Nephron progenitor cell (in vitro differentiated cells): ENCODE measurements at regions not wholly inside any gene's neighbourhood (a gene's known extent, or its start where the extent isn't known, plus 50 kb on each side); places are given as distances from the start of the nearest gene placed in this dataset.

ENCODE experiments used
- DNase-seq: peaks from one replicate; pipeline ENCODE4 v3.0.0; 2021
- H3K27ac Mint-ChIP-seq: 2 replicates; pipeline ENCODE4 v1.8.0; 2021; ENCODE audit warnings: mild to moderate bottlenecking, moderate library complexity, mixed read lengths
- H3K27me3 Mint-ChIP-seq: 2 replicates; pipeline ENCODE4 v1.8.0; 2021; ENCODE audit warnings: mild to moderate bottlenecking, low read depth, mixed read lengths; ENCODE audit not compliant: poor library complexity
- H3K36me3 Mint-ChIP-seq: 2 replicates; pipeline ENCODE4 v1.8.0; 2021; ENCODE audit warnings: low read depth, mixed read lengths
- H3K4me1 Mint-ChIP-seq: 2 replicates; pipeline ENCODE4 v1.8.0; 2021; ENCODE audit warnings: mixed read lengths
- H3K4me3 Mint-ChIP-seq: 2 replicates; pipeline ENCODE4 v1.8.0; 2021; ENCODE audit warnings: mild to moderate bottlenecking, moderate library complexity, mixed read lengths
- H3K9me3 Mint-ChIP-seq: 2 replicates; pipeline ENCODE4 v1.8.0; 2021; ENCODE audit warnings: mild to moderate bottlenecking, moderate library complexity, mixed read lengths
- CTCF ChIP-seq: fragments of 200-600 bp; sonication (generic); IDR thresholded peaks from 2 replicates; pipeline ENCODE4 v1.5.0; 2021; ENCODE audit warnings: antibody characterized with exemption

- peak overlapping the region; percentile 48 for H3K27ac Mint-ChIP-seq
- TF ChIP-seq CTCF, result no peak
- H3K27me3 Mint-ChIP-seq, result no peaks in the 10 kb centered on the region
- H3K9me3 Mint-ChIP-seq, result peaks cover 13% of the 10 kb centered on the region
- H3K36me3 Mint-ChIP-seq, result peaks cover 5% of the 10 kb centered on the region
- no peak overlapping the region for H3K4me3 Mint-ChIP-seq
- peaks cover 16% of the 10 kb centered on the region for H3K4me1 Mint-ChIP-seq
- no peak for DNase-seq
Observed at GRCh38 chr4:123786920-123787319, 390.3 kb downstream of the SPRY1 start.

DNA sequence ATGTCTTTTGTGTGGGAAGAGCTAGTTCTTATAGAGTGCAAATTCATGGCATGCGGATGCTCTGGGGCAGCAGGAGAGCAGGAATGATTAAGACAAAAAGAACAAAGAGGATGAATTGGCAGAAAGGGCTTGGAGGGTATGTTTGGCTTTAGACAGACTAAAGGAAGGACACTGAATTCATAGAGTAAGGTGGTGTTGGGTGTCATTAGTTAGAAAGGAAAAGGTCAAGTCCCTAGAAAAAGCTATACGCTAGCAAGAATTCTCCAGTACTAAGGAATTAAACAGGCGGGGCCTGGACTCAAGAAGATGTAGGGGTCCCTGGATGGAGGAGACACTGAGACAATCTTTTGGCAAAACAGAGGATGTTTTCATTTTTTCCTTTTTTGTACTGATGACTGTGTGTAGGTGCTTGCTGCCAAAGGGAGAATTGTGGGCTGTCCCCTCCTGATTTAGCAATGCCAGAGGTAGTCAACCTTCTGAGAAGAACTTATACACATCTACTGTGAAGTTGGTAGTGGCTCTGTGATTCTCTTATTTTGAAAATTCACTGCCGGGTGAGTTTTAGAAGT, 391.0 kb downstream of the SPRY1 start:
- Mint-ChIP-seq H3K27ac (peak overlapping the region; percentile 58), H3K27me3 (no peaks in the 10 kb centered on the region), H3K4me3 (no peak overlapping the region), H3K4me1 (peaks cover 16% of the 10 kb centered on the region), H3K9me3 (peaks cover 11% of the 10 kb centered on the region), H3K36me3 (peaks cover 6% of the 10 kb centered on the region)
- no peak for TF ChIP-seq CTCF
- DNase-seq, result no peak

DNA sequence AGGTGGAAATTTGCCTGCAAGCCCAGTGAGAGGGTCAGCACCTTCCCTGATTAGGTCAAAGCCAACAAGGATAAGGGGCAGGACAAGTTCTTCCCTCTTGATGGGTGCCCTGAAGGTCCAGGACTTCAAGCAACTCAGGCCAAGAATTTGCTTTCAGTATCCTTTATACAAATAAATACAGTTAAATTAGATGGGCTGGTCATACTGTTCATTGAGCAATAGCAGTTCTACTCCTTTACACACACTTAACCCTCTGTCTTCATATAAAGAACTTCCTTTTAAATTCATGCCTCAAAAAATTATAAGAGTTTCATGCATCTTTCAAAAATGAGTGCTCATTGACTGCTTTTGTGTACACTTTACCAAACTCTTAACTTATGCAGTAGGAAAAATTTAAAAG, 392.0 kb downstream of the SPRY1 start:
- H3K4me1 Mint-ChIP-seq, result peaks cover 16% of the 10 kb centered on the region
- H3K27ac Mint-ChIP-seq, result no peak overlapping the region
- peaks cover 16% of the 10 kb centered on the region for H3K36me3 Mint-ChIP-seq
- no peak for DNase-seq
- H3K27me3 Mint-ChIP-seq, result no peaks in the 10 kb centered on the region
- TF ChIP-seq CTCF, result no peak
- H3K9me3 Mint-ChIP-seq, result peaks cover 19% of the 10 kb centered on the region
- no peak overlapping the region for H3K4me3 Mint-ChIP-seq

DNA sequence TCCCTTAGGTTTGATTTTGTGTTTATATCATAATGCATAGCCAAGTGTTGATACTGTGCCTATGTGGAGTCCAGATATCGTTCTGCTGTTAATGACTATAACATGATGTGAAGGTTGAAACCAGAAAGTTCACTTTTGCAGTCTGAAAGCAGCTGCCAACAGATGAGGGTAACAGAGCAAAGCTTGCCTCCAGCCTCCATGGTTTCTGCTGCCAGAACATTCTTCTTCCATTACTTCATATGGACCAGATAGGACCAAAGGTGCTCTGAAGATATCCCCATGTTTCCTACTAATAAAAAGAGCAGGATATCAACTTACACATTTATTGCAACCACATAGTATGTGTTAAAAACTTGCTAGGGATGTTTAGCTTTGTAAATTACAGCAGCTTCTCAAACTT, 394.1 kb downstream of the SPRY1 start:
- Mint-ChIP-seq H3K36me3 (peaks cover 28% of the 10 kb centered on the region), H3K27me3 (no peaks in the 10 kb centered on the region), H3K27ac (no peak overlapping the region), H3K4me3 (no peak overlapping the region), H3K4me1 (peaks cover 16% of the 10 kb centered on the region), H3K9me3 (peaks cover 35% of the 10 kb centered on the region)
- DNase-seq, result no peak
- no peak for TF ChIP-seq CTCF

DNA sequence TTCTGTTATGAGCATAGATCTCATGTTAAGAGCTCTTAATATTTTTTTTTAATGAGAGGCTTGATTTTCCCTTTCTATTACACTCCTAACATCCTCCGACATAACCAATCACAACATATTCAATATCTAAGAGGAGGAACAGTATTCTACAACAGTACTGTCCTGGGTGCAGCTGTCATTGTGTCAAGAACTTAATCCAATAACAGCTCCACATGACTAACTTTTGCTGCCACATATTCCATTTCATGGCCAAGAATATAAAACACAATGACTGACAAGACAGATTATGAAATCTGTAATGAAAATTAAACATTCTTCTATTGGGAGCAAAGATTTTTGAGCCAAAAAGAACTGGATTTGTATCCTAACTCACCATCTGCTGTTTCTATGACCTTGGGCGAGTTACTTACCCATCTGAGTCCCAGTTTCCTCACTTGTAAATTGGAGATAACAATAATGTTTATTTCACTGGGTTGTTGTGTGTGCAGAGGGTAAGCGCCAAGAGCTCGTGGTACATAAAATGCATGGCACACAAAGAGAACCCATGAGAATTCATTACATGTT, 405.6 kb downstream of the SPRY1 start:
- Mint-ChIP-seq H3K36me3 (peaks cover 23% of the 10 kb centered on the region), H3K27ac (no peak overlapping the region), H3K4me3 (no peak overlapping the region), H3K27me3 (no peaks in the 10 kb centered on the region), H3K4me1 (peaks cover 13% of the 10 kb centered on the region), H3K9me3 (peaks cover 34% of the 10 kb centered on the region)
- no peak for DNase-seq
- no peak for TF ChIP-seq CTCF

DNA sequence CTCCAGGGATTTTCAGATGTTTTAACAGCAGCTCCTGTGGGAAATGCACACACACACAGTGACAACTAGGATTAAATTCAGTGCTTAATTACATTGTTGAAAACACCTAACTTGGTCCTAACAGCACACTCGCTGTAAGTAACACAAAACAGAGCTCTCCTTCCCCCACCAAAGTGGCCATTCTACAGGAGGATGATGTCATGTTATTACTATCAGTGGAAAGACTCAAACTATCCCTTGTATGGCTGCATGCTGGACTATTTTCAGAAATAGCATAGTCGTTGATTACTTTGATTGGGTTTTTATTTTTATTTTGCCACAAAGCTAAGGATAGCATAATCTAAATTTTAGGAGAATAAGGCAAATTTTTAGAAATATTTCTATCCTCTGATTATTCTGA, 406.3 kb downstream of the SPRY1 start:
- TF ChIP-seq CTCF, result no peak
- peaks cover 19% of the 10 kb centered on the region for H3K4me1 Mint-ChIP-seq
- H3K4me3 Mint-ChIP-seq, result no peak overlapping the region
- peaks cover 27% of the 10 kb centered on the region for H3K9me3 Mint-ChIP-seq
- DNase-seq, result no peak
- H3K27me3 Mint-ChIP-seq, result no peaks in the 10 kb centered on the region
- H3K27ac Mint-ChIP-seq, result no peak overlapping the region
- H3K36me3 Mint-ChIP-seq, result peaks cover 16% of the 10 kb centered on the region
